SK-N-SH treated with all-trans-retinoic acid at 6 μM for 48 hours (cell line): ENCODE measurements at regions not wholly inside any gene's neighbourhood (a gene's known extent, or its start where the extent isn't known, plus 50 kb on each side); places are given as distances from the start of the nearest gene placed in this dataset.

Experiments
- ARNTL ChIP-seq: fragments of 450-650 bp; formaldehyde crosslinking; IDR thresholded peaks from 2 replicates; pipeline ENCODE4 v1.5.0; 2020; ENCODE audit warnings: low read depth, mild to moderate bottlenecking, moderate library complexity, borderline replicate concordance
- CREB5 ChIP-seq: fragments of 250-450 bp; sonication (Bioruptor Pico); IDR thresholded peaks from 2 replicates; pipeline ENCODE4 v1.5.1; 2020; ENCODE audit warnings: low read depth, mild to moderate bottlenecking, moderate library complexity
- ESRRG ChIP-seq: fragments of 250-450 bp; sonication (Bioruptor Pico); IDR thresholded peaks from 2 replicates; pipeline ENCODE4 v1.6.1; 2021; ENCODE audit warnings: mild to moderate bottlenecking
- GLIS3 ChIP-seq: fragments of 250-450 bp; sonication (Bioruptor Pico); IDR thresholded peaks from 2 replicates; pipeline ENCODE4 v1.5.0; 2020; ENCODE audit warnings: mild to moderate bottlenecking, moderate library complexity
- ISL1 ChIP-seq: fragments of 250-450 bp; sonication (Bioruptor Pico); IDR thresholded peaks from 2 replicates; pipeline ENCODE4 v2.1.2; 2022; ENCODE audit warnings: mild to moderate bottlenecking, moderate library complexity
- PATZ1 ChIP-seq: fragments of 250-450 bp; sonication (Bioruptor Pico); IDR thresholded peaks from 2 replicates; pipeline ENCODE4 v1.8.0; 2020; ENCODE audit warnings: mild to moderate bottlenecking, moderate library complexity, borderline replicate concordance
- PPARA ChIP-seq: fragments of 250-450 bp; sonication (Bioruptor Pico); IDR thresholded peaks from 2 replicates; pipeline ENCODE4 v1.5.0; 2020; ENCODE audit warnings: mild to moderate bottlenecking, borderline replicate concordance
- TOX ChIP-seq: fragments of 250-450 bp; sonication (Bioruptor Pico); IDR thresholded peaks from 2 replicates; pipeline ENCODE4 v1.8.0; 2021; ENCODE audit warnings: mild to moderate bottlenecking, moderate library complexity, borderline replicate concordance
- ZC3H10 ChIP-seq: fragments of 250-450 bp; sonication (Bioruptor Pico); IDR thresholded peaks from 2 replicates; pipeline ENCODE4 v1.5.1; 2021; ENCODE audit warnings: mild to moderate bottlenecking, moderate library complexity
- ZFP3 ChIP-seq: fragments of 250-450 bp; sonication (Bioruptor Pico); IDR thresholded peaks from 2 replicates; pipeline ENCODE4 v1.5.0; 2020; ENCODE audit warnings: mild to moderate bottlenecking, moderate library complexity
- ZFP30 ChIP-seq: fragments of 450-650 bp; formaldehyde crosslinking; IDR thresholded peaks from 2 replicates; pipeline ENCODE4 v1.5.0; 2022; ENCODE audit warnings: mild to moderate bottlenecking, moderate library complexity
- ZNF565 ChIP-seq: fragments of 450-650 bp; formaldehyde crosslinking; conservative IDR thresholded peaks from 2 replicates; pipeline ENCODE4 v1.5.0; 2020; ENCODE audit warnings: low read depth, mild to moderate bottlenecking, moderate library complexity
- ZNF70 ChIP-seq: fragments of 450-650 bp; formaldehyde crosslinking; IDR thresholded peaks from 2 replicates; pipeline ENCODE4 v1.5.0; 2020; ENCODE audit warnings: mild to moderate bottlenecking, moderate library complexity
- ZNF8 ChIP-seq: fragments of 450-650 bp; formaldehyde crosslinking; IDR thresholded peaks from 2 replicates; pipeline ENCODE4 v1.5.0; 2020; ENCODE audit warnings: mild to moderate bottlenecking, moderate library complexity

DNA sequence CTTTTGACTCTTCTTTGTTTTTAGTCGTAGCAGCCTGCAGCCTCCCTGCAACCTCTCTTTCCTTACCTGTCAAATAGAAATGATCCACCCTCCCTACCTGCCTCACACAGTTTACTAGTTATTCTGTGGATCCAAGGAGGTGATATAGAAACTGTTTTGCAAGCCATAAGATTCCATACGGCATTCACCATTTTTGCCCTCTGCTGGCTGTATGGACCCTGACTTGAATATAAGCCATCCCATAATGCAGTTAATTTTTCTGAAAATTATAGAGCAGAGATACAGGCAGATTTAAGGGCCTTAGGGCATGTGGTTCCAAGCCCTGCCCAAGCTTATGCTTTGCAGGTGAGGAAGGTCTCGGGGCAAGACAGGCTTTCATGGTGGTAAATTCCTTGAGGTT, 63.8 kb downstream of the CPN2 start:
- no peak for TF ChIP-seq TOX (CRISPR knock-in tag)
- TF ChIP-seq GLIS3 (CRISPR knock-in tag) = no peak
- TF ChIP-seq CREB5 (CRISPR knock-in tag) = no peak
- TF ChIP-seq ZFP3 (CRISPR knock-in tag) = no peak
- TF ChIP-seq ARNTL (CRISPR knock-in tag) = no peak
- TF ChIP-seq PATZ1 (CRISPR knock-in tag) = no peak
- no peak for TF ChIP-seq ISL1 (CRISPR knock-in tag)
- no peak for TF ChIP-seq ZNF565 (CRISPR knock-in tag)
- no peak for TF ChIP-seq ZNF8 (CRISPR knock-in tag)
- no peak for TF ChIP-seq ESRRG (CRISPR knock-in tag)
- TF ChIP-seq ZNF70 (CRISPR knock-in tag) = no peak
- no peak for TF ChIP-seq ZFP30 (CRISPR knock-in tag)
- no peak for TF ChIP-seq ZC3H10 (CRISPR knock-in tag)
- TF ChIP-seq PPARA (CRISPR knock-in tag) = no peak
